ENCODE measurements at regions not wholly inside any gene's neighbourhood (a gene's known extent, or its start where the extent isn't known, plus 50 kb on each side); places are given as distances from the start of the nearest gene placed in this dataset.

- no peak for TF ChIP-seq CTCF (conservative IDR thresholded peaks at IDR 0.05; ENCODE audit: low read depth, low read length)
- TF ChIP-seq EZH2 (IDR thresholded peaks at IDR 0.05; ENCODE audit: borderline replicate concordance, low read depth, low read length, poor library complexity, severe bottlenecking): no peak
These were observed 1496.3 kb downstream of the REEP3 start for GRCh38 chr10:65017523-65017922.

Data from A673 (cell line).